Skeletal muscle satellite cell (primary cell): ENCODE measurements at regions not wholly inside any gene's neighbourhood (a gene's known extent, or its start where the extent isn't known, plus 50 kb on each side); places are given as distances from the start of the nearest gene placed in this dataset.

Experiments
- H3K27me3 ChIP-seq: 2 replicates; pipeline ENCODE4 v1.7.0; 2013; ENCODE audit warnings: low read length; ENCODE audit not compliant: control insufficient read depth, insufficient read depth
- H3K36me3 ChIP-seq: 2 replicates; pipeline ENCODE4 v1.7.0; 2013; ENCODE audit warnings: mild to moderate bottlenecking, control low read depth, low read length; ENCODE audit not compliant: insufficient read depth
- H3K4me1 ChIP-seq: 2 replicates; pipeline ENCODE4 v1.7.0; 2013; ENCODE audit warnings: low read length; ENCODE audit not compliant: control insufficient read depth, insufficient read depth
- H3K4me2 ChIP-seq: 2 replicates; pipeline ENCODE4 v1.7.0; 2013; ENCODE audit warnings: mild to moderate bottlenecking, low read length
- H3K4me3 ChIP-seq: 2 replicates; pipeline ENCODE4 v1.7.0; 2013; ENCODE audit warnings: low read length
- H3K9ac ChIP-seq: 2 replicates; pipeline ENCODE4 v1.7.0; 2013; ENCODE audit warnings: mild to moderate bottlenecking, low read depth, low read length, moderate library complexity
- H3K9me3 ChIP-seq: replicated peaks from 2 replicates; pipeline ENCODE4 v1.7.0; 2013; ENCODE audit warnings: mild to moderate bottlenecking, control low read depth, low read length

DNA sequence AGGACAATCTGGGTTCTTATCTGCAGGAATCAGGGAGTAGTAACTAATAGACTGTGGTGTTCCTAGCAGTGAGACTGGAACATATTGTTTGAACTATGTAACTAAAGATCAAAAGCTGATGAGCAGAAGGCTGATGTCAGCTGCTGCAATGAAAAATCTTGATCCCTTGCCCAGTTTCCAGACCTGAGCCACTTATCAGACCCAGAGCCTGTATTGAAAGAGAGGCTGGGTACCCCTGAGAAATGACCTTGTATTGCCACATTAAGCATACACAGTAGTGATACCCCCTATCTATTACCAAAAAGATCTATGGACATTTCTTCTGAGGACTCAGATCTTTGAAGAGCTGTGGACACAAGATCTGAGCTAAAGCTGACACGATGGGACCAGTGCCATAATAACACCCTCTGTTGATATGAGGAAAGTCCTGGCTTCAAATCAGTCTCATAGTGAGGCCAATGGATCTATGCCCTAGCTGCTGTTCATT is 178.0 kb upstream of the GALNT2 start:
- H3K4me3 ChIP-seq, result no peak overlapping the region
- H3K9me3 ChIP-seq, result no peaks in the 10 kb centered on the region
- no peaks in the 10 kb centered on the region for H3K4me1 ChIP-seq
- H3K9ac ChIP-seq, result no peak overlapping the region
- no peaks in the 10 kb centered on the region for H3K27me3 ChIP-seq
- H3K36me3 ChIP-seq, result no peaks in the 10 kb centered on the region
- no peak overlapping the region for H3K4me2 ChIP-seq

DNA sequence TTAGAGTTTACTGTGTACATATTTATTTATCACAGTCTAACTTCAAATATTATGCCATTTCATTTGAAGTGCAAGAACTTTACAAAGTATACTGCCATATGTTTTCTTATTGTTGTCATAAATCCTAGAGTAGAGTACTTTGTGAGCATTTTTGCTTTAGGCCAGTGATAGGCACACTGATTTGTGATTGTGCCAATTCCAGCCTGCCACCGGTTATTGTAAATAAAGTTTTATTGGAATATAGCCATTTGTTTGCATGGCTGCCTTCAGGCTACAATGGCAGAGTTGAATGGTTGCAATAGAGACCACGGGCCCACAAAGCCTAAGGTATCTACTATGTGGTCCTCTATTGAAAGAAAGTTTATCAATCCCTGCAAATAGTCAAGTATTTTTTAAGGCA is 175.8 kb upstream of the GALNT2 start:
- no peaks in the 10 kb centered on the region for H3K27me3 ChIP-seq
- no peak overlapping the region for H3K4me3 ChIP-seq
- no peaks in the 10 kb centered on the region for H3K36me3 ChIP-seq
- H3K9me3 ChIP-seq, result no peaks in the 10 kb centered on the region
- no peaks in the 10 kb centered on the region for H3K4me1 ChIP-seq
- H3K4me2 ChIP-seq, result no peak overlapping the region
- no peak overlapping the region for H3K9ac ChIP-seq

DNA sequence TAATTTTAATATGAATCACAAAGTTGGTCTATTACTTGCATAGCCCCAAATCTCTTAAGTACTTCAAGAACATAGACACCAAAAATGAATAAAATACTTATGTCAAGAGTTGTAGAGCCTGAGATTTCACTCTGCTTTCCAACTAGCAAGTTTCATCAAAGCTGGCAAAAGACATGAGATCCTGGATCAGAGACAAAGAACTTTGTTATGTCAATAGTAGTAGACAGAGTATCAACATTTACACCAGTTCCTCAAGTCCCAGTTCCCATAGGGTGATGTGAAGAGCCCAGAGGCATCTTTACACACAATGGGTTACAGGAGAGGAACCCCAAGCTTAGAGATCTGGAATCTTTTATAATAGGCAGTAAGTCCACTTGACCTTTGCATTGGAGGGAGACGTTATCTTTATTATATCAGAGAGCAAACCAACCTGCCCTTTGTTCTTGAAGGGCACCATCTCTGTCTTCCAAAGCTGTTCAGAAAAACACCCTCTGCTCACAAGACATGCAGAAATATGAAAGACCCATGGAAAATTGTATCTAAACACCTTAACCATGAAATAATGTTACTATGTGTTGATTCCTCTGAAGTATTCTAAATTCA is 174.4 kb upstream of the GALNT2 start:
- H3K4me1 ChIP-seq, result no peaks in the 10 kb centered on the region
- H3K36me3 ChIP-seq, result no peaks in the 10 kb centered on the region
- no peak overlapping the region for H3K9ac ChIP-seq
- H3K4me2 ChIP-seq, result no peak overlapping the region
- no peak overlapping the region for H3K4me3 ChIP-seq
- H3K27me3 ChIP-seq, result no peaks in the 10 kb centered on the region
- no peaks in the 10 kb centered on the region for H3K9me3 ChIP-seq

DNA sequence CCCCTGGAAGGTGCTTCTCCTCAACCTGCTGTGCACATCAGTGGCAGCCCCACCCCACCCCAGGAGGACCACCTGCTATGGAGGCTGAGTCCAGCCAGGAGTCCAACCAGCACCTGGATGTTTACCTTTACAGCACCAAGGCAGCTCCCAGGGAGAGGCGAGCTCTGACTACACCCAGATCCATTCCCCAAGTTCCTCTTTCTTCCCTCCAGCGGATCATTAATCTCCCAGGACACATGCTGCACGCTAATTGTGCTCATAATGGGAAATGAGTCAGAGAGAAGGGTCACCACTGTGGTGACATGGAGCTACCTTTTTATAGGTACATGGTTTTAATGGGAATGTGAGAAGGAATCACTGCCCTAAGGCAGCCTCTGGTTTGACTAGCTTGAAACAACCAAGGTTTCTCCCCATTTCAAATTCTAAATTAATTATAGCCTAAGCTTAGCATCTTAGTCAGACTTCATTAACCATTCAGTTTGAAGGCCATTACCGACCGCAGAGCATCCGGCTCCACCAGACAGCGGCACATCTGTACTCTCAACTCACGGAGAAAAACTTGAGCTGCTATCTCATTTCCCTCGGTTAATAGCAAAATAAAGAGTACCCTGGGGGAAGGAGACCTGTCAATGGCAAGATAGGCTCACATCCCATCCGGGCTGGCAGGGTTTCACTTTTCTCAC is 173.1 kb upstream of the GALNT2 start:
- no peaks in the 10 kb centered on the region for H3K9me3 ChIP-seq
- H3K9ac ChIP-seq, result no peak overlapping the region
- no peaks in the 10 kb centered on the region for H3K4me1 ChIP-seq
- H3K27me3 ChIP-seq, result no peaks in the 10 kb centered on the region
- H3K4me2 ChIP-seq, result no peak overlapping the region
- no peaks in the 10 kb centered on the region for H3K36me3 ChIP-seq
- no peak overlapping the region for H3K4me3 ChIP-seq

DNA sequence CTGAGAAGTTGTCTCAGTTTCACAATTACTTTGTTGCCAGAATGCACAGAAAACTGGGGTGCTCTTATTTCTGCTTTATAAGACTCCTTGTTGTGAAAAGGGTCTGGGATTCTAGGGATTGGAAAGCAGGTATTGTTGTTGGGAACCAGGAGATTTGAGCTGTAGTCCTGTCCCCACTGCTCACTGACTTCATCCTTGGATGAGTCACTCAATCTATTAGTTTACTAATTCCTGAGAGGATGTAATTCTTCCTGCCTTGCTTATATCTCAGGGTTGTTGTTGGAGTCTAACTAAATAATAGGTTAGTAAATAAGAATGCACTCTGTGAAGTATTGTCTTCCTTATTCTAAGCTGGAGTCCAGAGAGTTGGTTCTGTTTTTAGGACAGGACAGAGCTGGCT is 172.5 kb upstream of the GALNT2 start:
- H3K27me3 ChIP-seq, result no peaks in the 10 kb centered on the region
- H3K4me1 ChIP-seq, result no peaks in the 10 kb centered on the region
- no peak overlapping the region for H3K4me2 ChIP-seq
- no peaks in the 10 kb centered on the region for H3K36me3 ChIP-seq
- H3K9me3 ChIP-seq, result no peaks in the 10 kb centered on the region
- H3K9ac ChIP-seq, result no peak overlapping the region
- H3K4me3 ChIP-seq, result no peak overlapping the region

DNA sequence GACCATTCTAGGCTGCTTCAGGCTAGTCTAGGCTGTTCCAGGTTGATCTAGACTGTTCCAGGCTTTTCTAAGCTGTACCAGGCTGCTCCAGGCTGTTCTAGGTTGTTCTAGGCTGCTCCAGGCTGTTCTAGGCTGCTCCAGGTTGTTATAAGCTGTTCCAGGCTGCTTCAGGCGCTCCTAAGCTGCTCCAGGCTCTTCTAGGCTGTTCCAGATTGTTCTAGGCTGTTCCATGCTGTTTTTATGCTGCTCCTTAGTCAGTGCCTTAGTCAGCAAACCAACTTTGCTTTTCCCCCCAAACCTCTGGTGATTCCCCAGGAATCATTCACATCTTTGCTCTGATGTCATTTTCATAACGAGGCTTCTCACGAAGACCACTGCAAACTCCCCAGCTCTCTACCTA is 171.4 kb upstream of the GALNT2 start:
- Histone ChIP-seq H3K36me3 (no peaks in the 10 kb centered on the region), H3K9me3 (no peaks in the 10 kb centered on the region), H3K4me2 (no peak overlapping the region), H3K9ac (no peak overlapping the region), H3K27me3 (no peaks in the 10 kb centered on the region), H3K4me1 (no peaks in the 10 kb centered on the region), H3K4me3 (no peak overlapping the region)

DNA sequence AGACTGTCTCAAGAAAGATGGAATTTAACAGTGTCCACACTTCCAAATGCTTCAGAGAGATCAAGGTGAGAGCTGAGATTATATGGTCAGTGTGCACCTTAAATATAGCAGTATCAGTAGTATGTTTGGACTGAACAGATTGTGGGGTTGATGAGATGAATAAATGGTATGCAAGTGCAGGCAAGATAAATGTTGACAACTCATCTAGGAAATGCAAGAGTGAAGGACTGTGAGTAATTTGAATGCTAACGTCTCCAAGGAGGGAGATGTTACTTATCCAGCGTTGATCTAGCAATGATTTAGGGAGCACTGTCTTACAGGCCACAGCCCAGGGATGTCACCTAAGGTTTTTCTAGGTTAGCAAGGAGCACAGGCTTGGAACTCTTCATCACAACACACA is 170.7 kb upstream of the GALNT2 start:
- no peaks in the 10 kb centered on the region for H3K27me3 ChIP-seq
- H3K9ac ChIP-seq, result no peak overlapping the region
- H3K9me3 ChIP-seq, result no peaks in the 10 kb centered on the region
- no peak overlapping the region for H3K4me3 ChIP-seq
- H3K4me2 ChIP-seq, result no peak overlapping the region
- no peaks in the 10 kb centered on the region for H3K4me1 ChIP-seq
- H3K36me3 ChIP-seq, result no peaks in the 10 kb centered on the region

DNA sequence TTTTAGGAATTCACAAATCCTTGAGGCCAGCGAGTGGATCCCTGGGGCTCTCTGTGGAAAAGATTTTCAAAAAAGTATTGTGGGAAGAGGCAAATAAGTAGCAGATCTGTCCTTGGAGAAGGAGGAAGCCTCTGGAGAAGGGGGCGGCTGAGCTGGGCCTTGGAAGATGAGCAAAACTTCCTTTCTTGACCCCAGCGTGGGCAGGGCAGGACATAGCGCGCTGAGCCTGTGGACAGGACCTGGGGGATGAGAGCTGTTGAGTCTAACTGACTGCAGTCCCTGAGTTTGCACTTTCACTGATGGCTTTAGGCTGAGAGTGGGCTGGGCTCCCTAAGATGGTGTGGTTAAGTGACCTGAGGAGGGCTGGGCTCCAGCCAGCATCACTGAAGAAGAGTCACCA is 170.2 kb upstream of the GALNT2 start:
- Histone ChIP-seq H3K4me1 (no peaks in the 10 kb centered on the region), H3K36me3 (no peaks in the 10 kb centered on the region)

DNA sequence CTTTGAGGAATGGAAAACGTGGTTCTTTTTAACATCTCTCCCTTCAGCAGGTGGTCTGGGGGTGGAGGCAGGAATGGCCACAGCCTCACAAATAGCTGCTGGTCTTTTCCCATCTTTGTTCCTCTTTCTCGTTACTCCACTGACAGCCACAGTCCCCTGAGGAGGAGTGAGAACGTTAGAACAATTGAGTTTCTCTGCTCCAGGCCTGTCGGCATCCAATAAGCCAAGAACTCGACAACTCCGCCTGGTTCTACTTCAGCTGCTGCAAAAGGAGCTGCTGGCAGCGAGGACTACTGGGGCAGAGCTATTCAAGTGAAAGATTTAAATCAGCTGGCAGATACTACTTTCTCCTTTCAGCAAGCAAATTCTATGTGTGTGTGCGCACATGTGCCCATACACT is 169.5 kb upstream of the GALNT2 start:
- H3K4me1 ChIP-seq, result no peaks in the 10 kb centered on the region
- H3K9ac ChIP-seq, result no peak overlapping the region
- no peaks in the 10 kb centered on the region for H3K9me3 ChIP-seq
- H3K4me2 ChIP-seq, result no peak overlapping the region
- no peak overlapping the region for H3K4me3 ChIP-seq
- no peaks in the 10 kb centered on the region for H3K36me3 ChIP-seq
- no peaks in the 10 kb centered on the region for H3K27me3 ChIP-seq

More for the DNA sequence above, 170.2 kb upstream of the GALNT2 start:
- H3K4me3 ChIP-seq, result no peak overlapping the region
- H3K4me2 ChIP-seq, result no peak overlapping the region
- H3K27me3 ChIP-seq, result no peaks in the 10 kb centered on the region
- H3K9me3 ChIP-seq, result no peaks in the 10 kb centered on the region
- H3K9ac ChIP-seq, result no peak overlapping the region

DNA sequence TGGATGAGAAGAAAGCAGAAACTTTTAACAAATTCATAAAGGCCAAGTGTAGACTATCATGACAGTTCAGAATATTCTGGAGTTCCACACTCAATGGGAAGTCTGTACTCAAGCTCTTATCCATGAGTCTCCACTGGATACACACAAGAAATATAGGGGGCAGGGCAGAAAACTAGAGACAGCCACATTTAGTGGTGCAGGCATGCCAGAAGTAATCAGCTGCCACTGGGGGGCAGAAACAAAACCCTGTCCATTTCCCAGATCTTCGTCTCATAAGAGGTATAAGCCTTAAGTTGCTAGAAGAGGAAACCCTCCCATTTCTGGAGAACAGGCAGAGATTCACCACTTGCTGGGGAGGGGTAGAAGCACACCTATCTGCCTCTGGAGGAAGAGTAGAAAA is 166.8 kb upstream of the GALNT2 start:
- Histone ChIP-seq H3K4me1 (no peaks in the 10 kb centered on the region), H3K4me3 (no peak overlapping the region), H3K9me3 (no peaks in the 10 kb centered on the region), H3K27me3 (no peaks in the 10 kb centered on the region), H3K36me3 (no peaks in the 10 kb centered on the region), H3K9ac (no peak overlapping the region), H3K4me2 (no peak overlapping the region)

DNA sequence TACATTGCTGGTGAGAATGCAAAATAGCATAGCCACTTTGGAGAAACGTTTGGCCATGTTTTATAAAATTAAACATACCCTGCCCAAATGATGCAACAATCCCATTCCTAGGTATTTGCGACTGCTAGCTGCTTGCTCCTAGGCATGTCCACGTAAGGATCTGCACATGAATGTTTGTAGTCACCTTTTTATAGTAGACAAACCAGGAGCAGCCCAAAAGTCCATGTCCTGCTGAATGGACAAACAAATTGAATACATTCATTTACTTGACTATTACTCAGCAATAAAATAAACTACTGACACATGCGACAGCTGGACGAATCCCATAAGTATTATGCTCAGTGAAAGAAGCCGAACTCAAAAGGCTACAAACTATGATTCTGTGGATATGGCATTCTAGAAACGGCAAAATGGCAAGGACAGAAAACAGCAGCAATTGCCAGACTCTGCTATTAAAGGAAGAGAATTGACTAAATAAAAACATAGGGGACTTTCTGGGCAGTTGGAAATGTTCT is 161.9 kb upstream of the GALNT2 start:
- H3K27me3 ChIP-seq, result peaks cover 8% of the 10 kb centered on the region
- no peaks in the 10 kb centered on the region for H3K36me3 ChIP-seq
- H3K4me2 ChIP-seq, result no peak overlapping the region
- H3K4me3 ChIP-seq, result no peak overlapping the region
- no peak overlapping the region for H3K9ac ChIP-seq
- no peaks in the 10 kb centered on the region for H3K4me1 ChIP-seq
- H3K9me3 ChIP-seq, result no peaks in the 10 kb centered on the region

DNA sequence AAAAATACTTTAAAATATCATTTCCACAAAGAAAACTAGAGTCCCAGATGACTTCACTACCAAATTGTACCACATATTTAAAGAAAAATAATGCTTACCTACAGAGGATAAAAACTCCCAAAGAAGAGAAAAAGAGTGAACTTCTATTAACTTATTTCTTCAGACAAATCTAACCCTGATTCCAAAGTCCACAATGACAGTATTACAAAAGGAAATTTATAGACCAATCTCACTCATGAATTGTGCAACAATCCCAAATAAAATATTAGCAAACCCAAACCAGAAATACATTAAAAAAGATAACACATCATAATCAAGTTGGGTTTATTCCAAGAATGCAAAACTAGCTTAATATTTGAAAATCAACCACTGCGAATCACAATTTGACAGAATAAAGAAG is 161.4 kb upstream of the GALNT2 start:
- Histone ChIP-seq H3K4me1 (no peaks in the 10 kb centered on the region), H3K9ac (no peak overlapping the region), H3K27me3 (peaks cover 8% of the 10 kb centered on the region), H3K4me2 (no peak overlapping the region), H3K4me3 (no peak overlapping the region), H3K36me3 (no peaks in the 10 kb centered on the region), H3K9me3 (no peaks in the 10 kb centered on the region)
